Karpas-422 (cell line): ENCODE measurements at regions not wholly inside any gene's neighbourhood (a gene's known extent, or its start where the extent isn't known, plus 50 kb on each side); places are given as distances from the start of the nearest gene placed in this dataset.

Source experiments
- DNase-seq: peaks from one replicate; pipeline ENCODE4 v3.0.0-alpha.2; 2015
- H2AFZ ChIP-seq: fragments of 200-600 bp; sonication (generic); 2 replicates; pipeline ENCODE4 v1.6.1; 2014; ENCODE audit warnings: antibody characterized with exemption, low read length, mixed read lengths
- H3K27ac ChIP-seq: fragments of 200-600 bp; sonication (generic); 2 replicates; pipeline ENCODE4 v1.5.1; 2014; ENCODE audit warnings: mild to moderate bottlenecking, low read length, moderate library complexity
- H3K27me3 ChIP-seq: fragments of 200-600 bp; sonication (generic); 2 replicates; pipeline ENCODE4 v1.6.1; 2014; ENCODE audit warnings: low read length, mixed read lengths
- H3K36me3 ChIP-seq: fragments of 200-600 bp; sonication (generic); 2 replicates; pipeline ENCODE4 v1.6.1; 2014; ENCODE audit warnings: low read length, mixed read lengths; ENCODE audit not compliant: insufficient read depth
- H3K4me1 ChIP-seq: fragments of 200-600 bp; sonication (generic); 2 replicates; pipeline ENCODE4 v1.6.1; 2014; ENCODE audit warnings: mild to moderate bottlenecking, low read length, mixed read lengths
- H3K4me2 ChIP-seq: fragments of 200-600 bp; sonication (generic); 2 replicates; pipeline ENCODE4 v1.6.1; 2014; ENCODE audit warnings: low read length, low read depth, mild to moderate bottlenecking; ENCODE audit not compliant: poor library complexity, severe bottlenecking
- H3K4me3 ChIP-seq: fragments of 200-600 bp; sonication (generic); 2 replicates; pipeline ENCODE4 v1.5.1; 2014; ENCODE audit warnings: mild to moderate bottlenecking, antibody characterized with exemption, low read length, mixed read lengths
- H3K79me2 ChIP-seq: fragments of 200-600 bp; sonication (generic); 2 replicates; pipeline ENCODE4 v1.6.1; 2014; ENCODE audit warnings: mild to moderate bottlenecking, low read length, mixed read lengths
- H3K9ac ChIP-seq: fragments of 200-600 bp; sonication (generic); 2 replicates; pipeline ENCODE4 v1.6.0; 2014; ENCODE audit warnings: low read length
- H3K9me2 ChIP-seq: fragments of 200-600 bp; sonication (generic), shearing (Covaris generic); replicated peaks from 2 replicates; pipeline ENCODE4 v1.6.0; 2014; ENCODE audit warnings: mild to moderate bottlenecking, low read length, moderate library complexity; ENCODE audit not compliant: insufficient read depth
- H3K9me3 ChIP-seq: fragments of 300-700, 200-600 bp; sonication (generic); 2 replicates; pipeline ENCODE4 v1.6.1; 2014; ENCODE audit warnings: low read length, mixed read lengths
- H4K20me1 ChIP-seq: fragments of 200-600 bp; sonication (generic); 2 replicates; pipeline ENCODE4 v1.6.1; 2014; ENCODE audit warnings: mild to moderate bottlenecking, antibody characterized with exemption, low read length, low read depth; ENCODE audit not compliant: insufficient read depth

DNA sequence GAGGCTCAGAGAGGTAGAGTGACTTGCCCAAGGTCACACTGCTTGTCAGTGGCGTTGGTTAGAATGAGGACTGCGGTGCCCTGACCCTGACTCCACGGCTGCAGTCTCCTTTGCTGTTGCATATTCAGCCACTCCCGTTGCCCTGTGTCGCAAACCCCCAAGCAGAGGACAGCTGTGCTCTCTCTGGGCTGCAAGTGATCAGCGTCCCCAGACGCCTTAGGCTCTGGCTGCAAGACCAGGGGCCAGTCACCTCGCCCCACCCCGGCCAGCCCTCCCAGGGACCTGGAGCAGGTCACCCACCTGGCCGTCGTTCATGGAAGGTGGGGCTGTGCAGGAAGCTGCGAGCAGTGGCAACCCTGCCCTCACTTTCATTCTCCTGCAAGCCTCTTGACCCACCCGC is 51.7 kb upstream of the NANOS1 start:
- H3K9ac ChIP-seq: no peak overlapping the region

GRCh38 chr10:118978316-118978997 is 51.1 kb upstream of the NANOS1 start:
- DNase-seq: no peak
- Histone ChIP-seq H3K4me2 (no peak overlapping the region), H3K36me3 (no peaks in the 10 kb centered on the region), H3K9me2 (no peaks in the 10 kb centered on the region), H3K9ac (no peak overlapping the region), H3K4me3 (no peak overlapping the region), H4K20me1 (no peaks in the 10 kb centered on the region), H3K79me2 (no peaks in the 10 kb centered on the region), H2AFZ (no peak overlapping the region), H3K9me3 (peaks cover 6% of the 10 kb centered on the region), H3K27me3 (peaks cover 7% of the 10 kb centered on the region; the same call in 1 of the 2 replicates), H3K4me1 (no peaks in the 10 kb centered on the region), H3K27ac (no peak overlapping the region)

More for the DNA sequence above, 51.7 kb upstream of the NANOS1 start:
- Histone ChIP-seq H3K4me1 (no peaks in the 10 kb centered on the region), H3K4me3 (no peak overlapping the region), H2AFZ (no peak overlapping the region), H3K27me3 (peaks cover 7% of the 10 kb centered on the region; the same call in 1 of the 2 replicates), H3K9me3 (peaks cover 6% of the 10 kb centered on the region), H4K20me1 (no peaks in the 10 kb centered on the region), H3K79me2 (no peaks in the 10 kb centered on the region), H3K4me2 (no peak overlapping the region), H3K9me2 (no peaks in the 10 kb centered on the region), H3K36me3 (no peaks in the 10 kb centered on the region), H3K27ac (no peak overlapping the region)
- DNase-seq: no peak

DNA sequence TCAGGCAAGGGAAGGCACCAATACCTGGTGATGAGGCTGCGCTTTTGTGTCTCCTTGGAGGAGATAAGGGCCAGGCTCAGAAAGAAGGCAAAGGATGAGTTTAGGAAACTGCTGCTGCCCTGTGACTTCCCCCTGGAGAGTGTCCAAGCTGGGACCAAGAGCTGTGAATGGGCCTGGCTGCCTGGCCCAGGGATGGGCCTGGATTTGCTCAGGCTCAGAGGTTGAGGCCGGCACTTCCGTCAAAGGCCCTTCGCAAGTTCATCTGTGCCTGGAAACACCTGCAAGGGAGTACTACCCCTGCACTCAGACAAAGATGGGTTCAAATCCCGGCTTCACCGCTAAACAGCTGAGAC is 50.5 kb upstream of the NANOS1 start:
- no peak for DNase-seq
- Histone ChIP-seq H3K4me1 (no peaks in the 10 kb centered on the region), H3K79me2 (no peaks in the 10 kb centered on the region), H4K20me1 (no peaks in the 10 kb centered on the region), H3K9me3 (peaks cover 2% of the 10 kb centered on the region), H3K27ac (no peak overlapping the region), H3K4me2 (no peak overlapping the region), H3K9ac (no peak overlapping the region), H3K36me3 (no peaks in the 10 kb centered on the region), H3K4me3 (no peak overlapping the region), H3K27me3 (peaks cover 2% of the 10 kb centered on the region; the same call in 1 of the 2 replicates), H2AFZ (no peak overlapping the region), H3K9me2 (no peaks in the 10 kb centered on the region)

- Histone ChIP-seq H3K4me1 (no peaks in the 10 kb centered on the region), H2AFZ (no peak overlapping the region), H3K9ac (no peak overlapping the region), H3K79me2 (no peaks in the 10 kb centered on the region), H3K9me2 (no peaks in the 10 kb centered on the region), H3K27me3 (no peaks in the 10 kb centered on the region), H4K20me1 (no peaks in the 10 kb centered on the region), H3K9me3 (no peaks in the 10 kb centered on the region), H3K4me3 (no peak overlapping the region), H3K36me3 (no peaks in the 10 kb centered on the region), H3K4me2 (no peak overlapping the region), H3K27ac (no peak overlapping the region)
- no peak for DNase-seq
Measured at GRCh38 chr10:118979661-118980060, 49.9 kb upstream of the NANOS1 start.
